Astrocyte of the spinal cord (primary cell): ENCODE measurements at regions not wholly inside any gene's neighbourhood (a gene's known extent, or its start where the extent isn't known, plus 50 kb on each side); places are given as distances from the start of the nearest gene placed in this dataset.

Experiments
- DNase-seq: peaks from one replicate; pipeline ENCODE4 v3.0.0; 2011; ENCODE audit warnings: low read depth, low spot score
- H3K4me3 ChIP-seq: 2 replicates; pipeline ENCODE4 v1.5.1; 2011; ENCODE audit warnings: low read depth, mild to moderate bottlenecking, low read length, moderate library complexity
- CTCF ChIP-seq: IDR thresholded peaks from 2 replicates; pipeline ENCODE4 v1.5.1; 2012; ENCODE audit warnings: low read depth, mild to moderate bottlenecking, low read length, inconsistent platforms
- in situ Hi-C: cut with HindIII; loops from 2 replicates; pipeline ENCODE4 v1.10.0; 2017; ENCODE audit warnings: low sequenced_read_pairs

GRCh38 chr2:3112553-3112952 lies 265.1 kb downstream of the EIPR1 start:
- TF ChIP-seq CTCF = no peak
- no peak overlapping the region for H3K4me3 ChIP-seq
- no peak for DNase-seq
- in situ Hi-C loops = no loop called here

DNA sequence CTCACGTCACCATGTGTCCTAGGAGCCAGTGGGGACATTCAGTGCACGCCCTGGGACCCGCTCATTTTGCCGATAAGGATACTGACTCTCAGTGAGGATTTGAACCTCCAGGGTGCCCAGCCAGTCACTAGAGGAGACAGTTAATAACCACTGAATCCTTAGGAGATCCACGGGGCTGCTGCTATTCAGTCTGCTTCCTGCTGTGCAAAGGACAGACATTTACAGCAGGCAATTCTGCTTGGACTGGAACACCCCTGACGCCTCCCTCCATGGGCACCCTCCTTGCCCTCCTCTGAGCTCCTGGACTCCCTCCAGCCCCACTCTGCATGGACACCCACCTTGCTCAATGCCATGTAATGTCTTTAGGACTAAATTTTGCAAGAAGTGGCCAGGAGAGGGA lies 265.5 kb downstream of the EIPR1 start:
- in situ Hi-C loops = no loop called here
- no peak for DNase-seq
- no peak for TF ChIP-seq CTCF

DNA sequence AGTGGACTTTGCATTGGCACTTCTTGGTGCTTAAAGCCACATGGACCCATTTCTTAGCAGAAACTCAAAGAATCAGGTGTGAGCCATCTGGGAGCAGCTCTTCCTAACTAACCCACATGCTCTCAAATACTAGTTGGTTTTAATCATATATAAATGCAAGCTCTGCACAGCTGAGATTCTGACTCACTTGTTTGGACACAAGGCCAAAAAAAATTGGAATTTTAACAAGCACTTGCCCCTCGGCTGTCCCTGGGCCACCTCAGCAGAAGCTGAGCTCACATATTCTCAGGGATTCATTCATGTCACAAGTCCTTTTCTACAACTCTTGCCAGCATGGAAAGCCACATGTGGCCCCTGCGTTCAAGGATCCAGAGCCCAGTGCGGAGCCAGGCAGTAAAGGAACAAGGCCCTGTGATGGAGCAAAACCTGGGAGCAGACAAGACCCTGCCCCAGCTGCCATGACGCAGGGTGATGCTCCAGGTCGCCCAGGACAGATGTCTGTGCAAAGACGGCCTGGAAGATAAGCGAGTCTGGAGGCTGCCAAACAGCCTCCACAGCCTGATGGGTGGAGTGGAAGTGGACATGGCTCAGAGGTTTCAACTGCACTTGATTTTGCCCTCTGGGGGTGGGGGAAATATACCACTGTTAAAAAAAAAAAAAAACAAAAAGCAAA lies 266.5 kb downstream of the EIPR1 start:
- no peak overlapping the region for H3K4me3 ChIP-seq
- DNase-seq = no peak
- TF ChIP-seq CTCF = no peak
- in situ Hi-C loops = no loop called here

More for the DNA sequence above, 265.5 kb downstream of the EIPR1 start:
- no peak overlapping the region for H3K4me3 ChIP-seq

GRCh38 chr2:3110555-3110954 lies 267.1 kb downstream of the EIPR1 start:
- DNase-seq = no peak
- in situ Hi-C loops = no loop called here
- no peak for TF ChIP-seq CTCF
- H3K4me3 ChIP-seq = no peak overlapping the region

DNA sequence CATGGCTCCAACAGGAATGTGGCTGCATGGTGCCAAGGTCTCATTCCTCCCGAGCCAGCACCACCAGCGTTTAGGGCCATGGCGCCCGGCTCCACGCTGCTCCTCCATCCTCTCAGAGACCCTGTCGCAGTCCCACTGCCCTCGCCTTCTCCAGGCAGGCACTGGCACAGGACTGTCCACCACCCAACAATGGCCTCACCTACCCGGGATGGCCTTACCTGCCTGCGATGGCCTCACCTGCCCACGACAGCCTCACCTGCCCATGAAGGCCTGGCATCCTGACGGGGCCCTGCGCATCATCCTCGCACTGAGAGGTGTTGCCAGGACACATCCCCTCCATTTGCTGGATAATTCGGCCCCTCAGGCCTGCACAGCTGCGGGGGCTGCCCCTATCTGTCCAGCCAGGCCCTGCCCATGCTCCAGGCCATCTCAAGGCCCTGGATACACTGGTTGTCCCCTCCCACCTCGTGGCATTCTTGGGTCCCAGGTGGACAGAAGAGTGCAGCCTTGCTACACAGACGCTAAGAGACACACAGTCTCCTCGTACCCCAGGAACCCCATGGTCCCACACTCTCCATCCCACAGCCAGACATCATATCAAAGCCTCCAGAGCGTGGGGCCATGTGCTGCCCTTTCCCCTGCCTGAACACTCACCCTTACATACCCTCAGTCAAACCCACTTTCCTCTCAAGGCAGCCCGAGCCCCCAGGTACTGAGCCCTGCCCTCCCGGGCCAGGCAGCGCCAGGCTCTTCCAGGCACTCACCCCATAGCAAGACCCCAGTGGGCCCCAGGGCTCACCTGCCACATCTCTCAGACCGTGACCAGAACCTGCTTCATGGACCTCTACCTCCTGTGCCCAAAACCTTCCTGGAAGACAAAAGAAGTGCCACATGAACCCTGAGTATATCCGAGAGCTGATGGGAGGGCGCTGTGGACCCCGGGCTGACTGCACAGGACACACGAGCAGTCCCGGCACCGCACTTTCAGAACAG lies 268.6 kb downstream of the EIPR1 start:
- no peak for DNase-seq
- H3K4me3 ChIP-seq = no peak overlapping the region
- in situ Hi-C loops = no loop called here
- TF ChIP-seq CTCF = no peak

- no peak for DNase-seq
- in situ Hi-C loops = no loop called here
- H3K4me3 ChIP-seq = no peak overlapping the region
- TF ChIP-seq CTCF = no peak
Observed at GRCh38 chr2:3108105-3108504, 269.5 kb downstream of the EIPR1 start.
